Adrenal gland (tissue), 9 donors: ENCODE measurements at regions not wholly inside any gene's neighbourhood (a gene's known extent, or its start where the extent isn't known, plus 50 kb on each side); places are given as distances from the start of the nearest gene placed in this dataset.

Experiments
- DNase-seq, 7 donors: peaks; one replicate each; pipeline ENCODE4 v3.0.0-alpha.2; 2019 to 2020
- H3K27ac ChIP-seq, 5 donors: fragments of 200-600 bp; sonication (generic) in 4 of 5; 1 replicate in 3 of 5; 2 replicates in 2 of 5; pipeline versions ENCODE4 v1.5.1 to v1.8.0; 2016 to 2020; ENCODE audit warnings: mild to moderate bottlenecking in 1 of 5
- H3K27me3 ChIP-seq: fragments of 200-600 bp; 2 replicates; pipeline ENCODE4 v1.8.0; 2021
- H3K36me3 ChIP-seq, 2 donors: fragments of 200-600 bp; replicated peaks in 1 of 2; 1 replicate in 1 of 2; 2 replicates in 1 of 2; pipeline versions ENCODE4 v1.5.1 to v1.8.0; 2018 to 2022
- H3K4me1 ChIP-seq, 2 donors: fragments of 200-600 bp; replicated peaks in 1 of 2; 1 replicate in 1 of 2; 2 replicates in 1 of 2; pipeline versions ENCODE4 v1.5.1 to v1.8.0; 2018 to 2021
- H3K4me3 ChIP-seq, 4 donors: fragments of 200-600 bp; sonication (generic) in 3 of 4; one replicate each; pipeline ENCODE4 v1.5.1; 2016 to 2018
- H3K9me3 ChIP-seq, 3 donors: fragments of 200-600 bp; sonication (generic) in 1 of 3; replicated peaks in 1 of 3; 1 replicate in 2 of 3; 2 replicates in 1 of 3; pipeline versions ENCODE4 v1.5.1 to v1.8.0; 2016 to 2021
- CTCF ChIP-seq, 6 experiments: fragments of 450-650 bp in 4 of 6; fragments of 200-600 bp in 2 of 6; sonication (generic) in 1 of 6; IDR thresholded peaks; 1 replicate in 5 of 6; 2 replicates in 1 of 6; pipeline versions ENCODE4 v1.5.1 to v1.8.0; 2016 to 2021; ENCODE audit warnings: antibody characterized with exemption in 6 of 6, mild to moderate bottlenecking in 2 of 6, moderate library complexity in 1 of 6
- POLR2A ChIP-seq, 2 donors: fragments of 450-650 bp; IDR thresholded peaks; one replicate each; pipeline ENCODE4 v1.6.1; 2017; ENCODE audit warnings: antibody characterized with exemption in 2 of 2, mild to moderate bottlenecking in 2 of 2, moderate library complexity in 1 of 2
- WGBS, 4 donors: extraction: QIAGEN DNeasy Blood & Tissue Kit in 2 of 4; methylation state at CpG; one replicate each; pipeline versions ENCODE4 v1.1.5 to v1.1.7; 2013 to 2017; 5-methylcytosine and 5-hydroxymethylcytosine counted together
- intact Hi-C, 2 donors: fragments of 100-400 bp; cut with DNase I; formaldehyde crosslinking; loops; one replicate each; pipeline versions ENCODE4 v1.14.1 to v1.15.0; 2022 to 2023
- donor health status: healthy with polysubstance abuse.
- donor health status: Bipolar disorder and iron deficiency.
- donor health status: DM: yes; HTN: yes; CAD: no.
- donor health status: DM: no; HTN: no; CAD: no.
- donor health status: DM: no; HTN: no; CAD: no.

GRCh38 chr12:115464111-115464581 is 780.2 kb upstream of the TBX3 start:
- H3K27me3 ChIP-seq: no peaks in the 10 kb centered on the region
- TF ChIP-seq POLR2A (IDR thresholded peaks at IDR 0.05) (no peak), CTCF (IDR thresholded peaks at IDR 0.05) (no peak)
- H3K36me3 ChIP-seq: no peaks in the 10 kb centered on the region
- H3K27ac ChIP-seq: no peak overlapping the region
- WGBS, 4 donors: 72 to 86% (median 78%) methylated on average over 9 of the region's 9 CpGs
- intact Hi-C loops: no loop called here
- H3K9me3 ChIP-seq: peaks cover 0 to 10% (median 0%) of the 10 kb centered on the region in 3 donors
- H3K4me3 ChIP-seq: no peak overlapping the region
- no peak for DNase-seq
- H3K4me1 ChIP-seq: no peaks in the 10 kb centered on the region

DNA sequence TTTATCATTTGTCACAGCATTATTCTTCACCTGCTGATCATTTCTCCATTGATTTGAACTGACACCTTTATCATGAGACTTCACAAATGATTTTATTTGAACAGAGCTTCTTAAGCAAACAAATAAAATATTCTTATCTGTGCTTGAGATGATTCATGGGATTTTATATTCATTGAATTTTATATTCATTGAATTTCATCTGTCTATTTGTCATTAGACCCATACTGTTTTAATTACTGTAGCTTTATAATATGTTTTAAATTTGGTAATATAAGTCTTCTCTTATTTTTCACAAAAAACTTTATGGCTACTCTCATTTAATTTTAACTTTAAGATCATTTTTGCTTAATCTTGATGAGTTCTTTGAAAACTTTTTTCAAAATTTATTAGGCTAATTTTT is 777.4 kb upstream of the TBX3 start:
- TF ChIP-seq CTCF (IDR thresholded peaks at IDR 0.05) (no peak), POLR2A (IDR thresholded peaks at IDR 0.05) (no peak)
- no peak overlapping the region for H3K4me3 ChIP-seq
- no peaks in the 10 kb centered on the region for H3K27me3 ChIP-seq
- H3K36me3 ChIP-seq: no peaks in the 10 kb centered on the region
- intact Hi-C loops: no loop called here
- peaks cover 0 to 10% (median 0%) of the 10 kb centered on the region in 3 donors for H3K9me3 ChIP-seq
- no peak overlapping the region for H3K27ac ChIP-seq
- DNase-seq: no peak
- H3K4me1 ChIP-seq: no peaks in the 10 kb centered on the region

GRCh38 chr12:115457798-115458197 is 773.8 kb upstream of the TBX3 start:
- Histone ChIP-seq H3K9me3 (peaks cover 0 to 10% (median 0%) of the 10 kb centered on the region in 3 donors), H3K27me3 (no peaks in the 10 kb centered on the region), H3K27ac (no peak overlapping the region), H3K36me3 (no peaks in the 10 kb centered on the region), H3K4me1 (no peaks in the 10 kb centered on the region), H3K4me3 (no peak overlapping the region)
- DNase-seq: no peak
- 90 to 97% (median 94%) methylated on average over 3 of the region's 3 CpGs for WGBS, 4 donors
- intact Hi-C loops: no loop called here
- TF ChIP-seq POLR2A (IDR thresholded peaks at IDR 0.05) (no peak), CTCF (IDR thresholded peaks at IDR 0.05) (no peak)

GRCh38 chr12:115456946-115457689 is 773.1 kb upstream of the TBX3 start:
- no peak overlapping the region for H3K27ac ChIP-seq
- no peak for TF ChIP-seq POLR2A (IDR thresholded peaks at IDR 0.05)
- no peaks in the 10 kb centered on the region for H3K36me3 ChIP-seq
- no peak overlapping the region for H3K4me3 ChIP-seq
- no peak for DNase-seq
- no peaks in the 10 kb centered on the region for H3K4me1 ChIP-seq
- intact Hi-C loops: no loop called here
- H3K9me3 ChIP-seq: peaks cover 0 to 10% (median 0%) of the 10 kb centered on the region in 3 donors
- H3K27me3 ChIP-seq: no peaks in the 10 kb centered on the region
- WGBS, 4 donors: 77 to 93% (median 90%) methylated on average over 7 to 8 of the region's 8 CpGs

DNA sequence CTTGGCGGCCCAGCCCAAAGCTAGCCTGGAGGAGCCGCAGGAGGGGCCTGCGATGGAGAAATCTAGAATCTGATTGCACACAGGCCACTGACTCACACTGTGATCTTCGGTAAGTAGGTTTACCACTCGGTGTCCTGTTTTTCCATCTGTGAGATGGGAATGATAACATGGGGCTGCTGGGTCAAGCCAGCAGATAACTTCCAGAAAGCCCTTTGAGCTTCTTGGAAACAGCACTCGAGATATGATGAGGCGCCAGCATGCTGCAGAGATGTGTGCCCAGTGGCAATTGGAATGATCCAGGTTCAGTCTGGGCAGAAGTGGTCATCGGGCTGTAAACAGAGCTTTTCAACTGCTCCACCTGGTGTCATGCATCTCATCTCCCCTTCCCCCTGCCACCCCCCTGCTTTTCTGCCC is 771.3 kb upstream of the TBX3 start:
- intact Hi-C loops: no loop called here
- Histone ChIP-seq H3K9me3 (no peaks in the 10 kb centered on the region), H3K27me3 (no peaks in the 10 kb centered on the region), H3K4me1 (no peaks in the 10 kb centered on the region), H3K27ac (no peak overlapping the region), H3K4me3 (no peak overlapping the region), H3K36me3 (no peaks in the 10 kb centered on the region)
- no peak for DNase-seq
- no peak for TF ChIP-seq CTCF (IDR thresholded peaks at IDR 0.05)
- 80 to 89% (median 87%) methylated on average over 8 of the region's 8 CpGs for WGBS, 4 donors
